Medulla oblongata (tissue), 1 donor: ENCODE measurements at regions not wholly inside any gene's neighbourhood (a gene's known extent, or its start where the extent isn't known, plus 50 kb on each side); places are given as distances from the start of the nearest gene placed in this dataset.

Source experiments
- DNase-seq: peaks from one replicate; pipeline ENCODE4 v3.0.0-alpha.2; 2015; ENCODE audit errors: extremely low spot score

DNA sequence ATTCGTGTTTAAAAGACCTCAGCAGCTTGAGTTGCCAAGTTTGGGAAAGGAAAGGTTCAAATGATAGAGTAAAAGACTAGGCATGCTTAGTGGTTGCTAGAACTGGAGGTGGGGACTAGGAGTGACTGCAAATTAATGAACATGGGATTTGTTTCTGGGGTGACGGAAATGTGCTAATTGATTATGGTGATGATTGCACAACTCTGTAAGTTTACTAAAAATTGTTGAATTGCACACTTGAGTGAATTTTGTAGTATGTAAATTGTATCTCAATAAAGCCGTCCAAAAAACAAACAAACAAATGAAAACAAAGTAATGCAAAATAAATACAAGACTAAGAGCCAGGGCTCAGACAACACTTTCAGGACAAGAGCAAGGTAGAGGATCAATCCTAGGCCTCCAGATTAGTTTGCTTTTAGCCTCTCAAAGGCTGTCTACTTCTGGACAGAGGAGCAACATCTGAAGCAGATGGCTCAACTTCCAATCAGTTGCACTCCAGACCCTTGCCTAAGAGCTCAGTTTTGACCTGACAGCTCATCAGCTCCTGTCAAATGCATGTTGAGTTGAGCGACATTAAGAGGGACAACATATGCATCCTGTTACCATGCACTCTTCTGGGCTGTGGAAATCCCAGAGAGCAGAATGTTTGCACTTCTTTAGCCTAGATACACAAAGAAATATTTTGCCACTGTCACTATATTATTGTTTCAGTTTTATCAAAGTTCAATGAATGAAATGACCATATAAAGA, 111.2 kb upstream of the ASIC2 start:
- no peak for DNase-seq

DNA sequence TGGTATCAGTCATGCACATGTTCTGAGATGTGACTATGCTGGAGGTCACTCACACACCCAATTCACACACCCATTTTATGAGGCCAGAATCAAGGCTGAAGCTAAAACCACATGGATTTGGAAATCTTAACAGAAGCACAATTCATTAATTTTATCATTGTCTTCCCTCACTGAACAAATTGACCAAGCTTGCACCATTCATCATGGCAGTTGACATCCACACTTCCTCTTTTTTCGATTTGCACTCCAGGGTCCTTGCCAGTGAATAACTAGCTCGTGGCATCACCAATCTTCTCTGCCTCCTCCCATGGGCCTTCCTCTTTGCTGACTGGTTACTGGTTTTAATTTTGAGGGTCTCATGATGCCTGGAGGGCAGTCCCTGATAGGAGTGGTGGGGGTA, 123.0 kb upstream of the ASIC2 start:
- no peak for DNase-seq

DNA sequence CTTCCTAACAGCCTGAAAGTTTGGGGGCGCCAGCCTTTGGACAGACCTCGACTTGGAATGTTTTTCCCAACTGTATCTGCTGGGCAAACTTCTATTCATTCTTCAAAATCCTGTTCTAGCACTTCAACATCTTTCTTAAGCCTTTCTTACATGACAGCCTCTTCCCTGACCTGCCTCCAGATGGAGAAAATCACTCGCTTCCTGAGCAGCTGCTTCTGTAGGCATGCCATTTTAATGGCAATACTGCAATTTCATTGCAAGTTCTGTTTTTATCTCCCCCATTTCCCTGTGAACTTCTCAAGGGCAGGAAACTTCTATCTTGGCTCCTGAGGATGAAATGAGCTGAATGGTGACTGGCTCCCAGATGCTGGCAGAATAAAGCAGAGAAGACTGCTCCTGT, 128.8 kb upstream of the ASIC2 start:
- no peak for DNase-seq

DNA sequence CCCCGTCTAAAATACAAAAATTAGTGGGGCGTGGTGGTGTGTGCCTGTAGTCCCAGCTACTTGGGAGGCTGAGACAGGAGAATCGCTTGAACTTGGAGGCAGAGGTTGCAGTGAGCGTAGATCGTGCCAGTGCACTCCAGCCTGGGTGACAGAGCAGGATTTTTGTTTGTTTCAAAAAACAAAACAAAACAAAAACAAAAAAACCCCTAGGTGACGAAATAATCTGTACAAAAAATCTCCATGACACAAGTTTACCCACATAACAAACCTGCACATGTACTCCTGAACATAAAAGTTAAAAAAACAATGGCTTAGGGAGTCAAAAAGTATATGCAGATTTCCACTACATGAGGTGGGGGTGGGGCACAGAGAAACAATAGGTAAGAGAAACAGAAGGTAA, 140.5 kb upstream of the ASIC2 start:
- DNase-seq = no peak

DNA sequence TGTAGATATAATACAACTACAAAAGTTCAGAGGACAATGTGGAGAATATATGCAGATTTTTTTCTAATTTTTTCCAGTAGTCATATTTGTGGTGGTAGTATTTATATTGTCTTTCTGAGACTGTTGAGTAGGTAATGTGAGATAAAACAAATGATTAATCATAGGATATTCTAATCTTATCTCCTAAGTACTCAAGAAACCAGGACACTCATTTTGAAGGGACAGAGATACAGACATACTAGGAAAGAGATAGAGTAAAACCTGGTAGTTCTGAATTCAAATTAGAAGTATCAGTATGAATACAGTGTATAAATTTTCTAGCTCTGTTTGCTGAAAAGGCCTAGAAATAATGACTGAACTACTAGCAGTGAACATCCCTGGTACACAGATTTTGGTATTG, 141.7 kb upstream of the ASIC2 start:
- DNase-seq = no peak

DNA sequence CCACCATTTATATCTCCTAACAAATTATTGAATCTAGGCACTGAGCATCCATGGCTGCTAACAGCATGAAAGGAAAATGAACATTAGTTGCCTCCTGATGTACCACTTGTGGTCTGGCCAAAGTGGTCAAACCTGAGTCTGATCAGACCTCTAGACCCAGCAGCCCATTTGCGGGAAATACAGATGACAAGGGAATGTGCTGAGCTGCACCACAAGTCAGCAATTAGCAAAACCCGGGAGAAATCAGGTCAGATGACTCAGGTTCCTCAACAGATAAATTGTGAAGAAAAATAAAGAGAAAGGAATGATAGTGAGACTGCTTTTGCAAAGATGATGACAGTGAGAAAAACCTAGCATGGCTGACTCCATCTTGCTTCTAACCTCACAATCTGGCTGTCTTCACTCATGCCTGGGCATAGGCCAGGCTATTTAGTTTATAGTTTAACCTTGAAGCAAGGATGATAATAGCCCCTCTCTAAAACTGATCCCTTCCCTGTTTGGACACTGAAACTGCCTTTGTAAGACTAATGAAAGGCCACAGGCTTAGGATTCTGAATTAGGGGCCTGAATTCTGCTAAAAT, 142.7 kb upstream of the ASIC2 start:
- no peak for DNase-seq

DNA sequence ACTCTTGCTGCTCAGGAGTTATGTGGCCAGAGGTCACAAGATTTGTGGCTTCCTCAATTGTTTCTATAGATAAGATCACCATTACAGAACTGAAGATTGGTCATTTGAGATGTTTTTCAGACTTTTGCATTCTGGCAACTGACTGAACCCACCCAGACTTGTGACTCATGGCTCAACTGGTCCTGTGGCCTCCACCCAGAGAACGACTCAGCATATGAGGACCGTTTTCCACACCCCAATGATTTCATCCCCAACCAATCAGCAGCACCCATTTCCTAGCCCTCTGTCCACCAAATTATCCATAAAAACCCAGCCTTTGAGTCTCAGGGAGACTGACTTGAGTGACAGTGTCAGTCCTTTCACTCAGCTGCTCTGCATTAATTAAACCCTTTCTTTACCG, 143.2 kb upstream of the ASIC2 start:
- DNase-seq = no peak

DNA sequence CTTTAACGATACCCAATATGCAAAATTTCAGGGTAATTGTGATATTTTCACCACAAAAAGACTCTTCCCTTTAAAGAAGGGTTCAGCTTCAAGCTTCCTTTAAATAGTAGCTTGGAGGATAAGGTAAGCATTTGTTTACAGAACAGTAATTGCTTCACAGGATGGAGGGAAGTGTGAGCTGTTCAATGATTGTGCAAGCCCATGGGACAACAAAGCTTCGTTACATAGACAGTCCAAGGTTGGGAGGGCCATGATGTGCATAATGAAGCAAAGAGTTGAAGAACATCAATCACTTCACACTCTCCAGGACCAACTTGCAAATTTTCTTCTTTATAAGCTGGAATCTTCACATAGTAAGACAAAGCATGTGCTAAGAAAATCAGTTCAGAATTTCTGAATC, 145.0 kb upstream of the ASIC2 start:
- no peak for DNase-seq

DNA sequence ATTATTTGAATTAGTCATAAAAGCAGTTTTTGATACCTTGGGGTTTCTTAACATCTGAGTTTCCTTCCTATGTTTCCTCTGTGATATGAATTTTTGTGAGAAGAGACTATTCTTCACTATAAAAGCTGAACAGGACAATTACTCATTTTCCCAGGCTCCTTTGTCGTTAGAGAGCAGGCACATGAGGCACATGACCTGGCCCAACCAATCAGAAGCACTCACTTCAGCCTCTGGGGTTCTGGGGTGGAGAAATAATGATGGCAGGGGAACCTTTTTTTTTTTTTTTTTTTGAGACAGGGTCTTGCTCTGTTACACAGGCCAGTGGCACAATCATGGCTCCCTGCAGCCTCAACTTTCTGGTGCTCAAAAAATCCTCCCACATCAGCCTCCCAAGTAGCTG, 145.5 kb upstream of the ASIC2 start:
- DNase-seq = no peak

DNA sequence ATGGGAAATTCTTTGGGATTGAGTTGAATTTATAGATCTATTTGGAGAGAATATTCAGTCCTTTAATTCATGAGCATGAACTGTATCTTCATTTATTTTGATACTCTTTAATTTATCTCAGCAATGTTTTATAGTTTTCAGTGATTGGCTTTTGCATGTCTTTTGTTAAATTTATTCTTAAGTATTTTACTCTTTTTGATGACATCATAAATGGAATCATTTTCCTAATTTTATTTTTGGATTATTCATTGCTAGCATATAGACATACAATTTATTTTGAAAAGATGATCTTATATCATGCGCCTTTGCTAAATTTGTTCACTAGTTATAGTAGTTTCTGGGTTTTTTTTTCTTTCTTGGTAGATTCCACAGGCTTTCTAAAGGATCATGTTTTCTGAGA, 149.2 kb upstream of the ASIC2 start:
- DNase-seq = no peak

DNA sequence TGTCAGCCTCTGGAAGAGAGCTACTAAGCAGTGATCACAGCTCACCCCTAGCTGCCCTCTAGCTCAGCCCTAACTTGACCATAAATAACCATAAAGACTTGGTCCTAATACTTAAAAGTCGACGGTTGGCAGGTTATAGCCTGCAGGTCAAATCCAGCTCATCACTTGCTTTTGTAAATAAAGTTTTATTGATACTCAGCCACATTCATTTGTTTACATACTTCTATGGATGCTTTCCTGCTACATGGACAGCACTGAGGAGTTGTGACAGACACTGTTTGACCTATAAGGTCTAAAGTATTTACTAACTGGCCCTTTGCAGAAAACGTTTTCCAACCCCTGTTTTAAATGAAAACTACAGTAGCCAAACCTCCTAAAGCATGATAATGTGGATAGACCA, 151.6 kb upstream of the ASIC2 start:
- no peak for DNase-seq

DNA sequence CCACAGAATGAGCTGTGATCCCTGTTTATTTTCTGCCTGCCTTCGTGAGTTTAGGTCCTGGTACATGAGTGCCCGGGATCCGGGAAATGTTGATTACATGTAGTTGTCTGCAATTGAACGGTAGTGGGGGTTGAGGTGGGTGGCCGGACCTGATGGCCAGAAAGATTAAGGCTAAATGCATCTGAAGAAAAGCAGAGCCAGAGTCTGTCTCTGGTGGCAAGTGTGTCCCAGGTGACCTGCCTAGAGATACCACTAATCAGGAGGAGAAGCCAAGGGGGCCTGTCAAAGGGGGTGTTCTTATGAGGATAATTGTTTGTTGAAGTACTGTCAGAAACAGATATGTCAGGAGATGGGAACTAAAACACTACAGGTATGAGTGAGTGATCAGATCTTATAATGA, 154.0 kb upstream of the ASIC2 start:
- DNase-seq = no peak

DNA sequence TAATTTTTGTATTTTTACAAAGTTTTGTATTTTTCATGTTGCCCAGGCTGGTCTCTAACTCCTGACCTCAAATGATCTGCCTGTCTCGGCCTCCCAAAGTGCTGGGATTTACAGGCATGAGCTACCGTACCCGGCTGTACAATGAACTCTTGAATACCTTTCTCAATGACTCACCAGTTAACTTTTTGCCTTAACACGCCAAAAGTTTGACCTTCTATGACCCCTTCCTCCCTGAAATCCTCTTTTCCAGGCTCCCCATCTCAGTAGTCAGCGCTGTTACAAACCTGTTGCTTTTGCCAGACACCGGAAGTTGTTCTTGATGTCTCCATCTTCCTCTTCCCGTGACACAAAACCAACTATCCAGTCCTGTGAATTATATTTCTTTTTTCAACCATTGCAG, 158.1 kb upstream of the ASIC2 start:
- DNase-seq = no peak

DNA sequence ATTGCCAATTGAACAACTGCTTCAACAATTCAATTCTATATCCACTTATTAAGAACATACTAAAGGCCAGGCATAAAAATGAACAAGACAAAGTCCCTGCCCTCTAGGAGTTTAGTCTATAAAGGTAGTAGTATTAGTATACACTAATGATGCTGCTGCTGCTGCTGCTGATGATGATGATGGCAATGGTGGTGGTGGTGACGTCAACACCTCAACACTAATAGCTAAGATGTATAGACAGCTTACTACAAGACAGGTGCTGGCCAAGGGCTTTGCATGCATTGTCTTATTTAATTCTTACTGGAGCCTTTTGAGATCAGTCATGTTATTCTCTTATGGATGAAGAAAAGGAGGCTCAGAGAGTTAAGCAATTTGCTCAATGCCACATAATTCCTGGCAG, 164.4 kb upstream of the ASIC2 start:
- no peak for DNase-seq

DNA sequence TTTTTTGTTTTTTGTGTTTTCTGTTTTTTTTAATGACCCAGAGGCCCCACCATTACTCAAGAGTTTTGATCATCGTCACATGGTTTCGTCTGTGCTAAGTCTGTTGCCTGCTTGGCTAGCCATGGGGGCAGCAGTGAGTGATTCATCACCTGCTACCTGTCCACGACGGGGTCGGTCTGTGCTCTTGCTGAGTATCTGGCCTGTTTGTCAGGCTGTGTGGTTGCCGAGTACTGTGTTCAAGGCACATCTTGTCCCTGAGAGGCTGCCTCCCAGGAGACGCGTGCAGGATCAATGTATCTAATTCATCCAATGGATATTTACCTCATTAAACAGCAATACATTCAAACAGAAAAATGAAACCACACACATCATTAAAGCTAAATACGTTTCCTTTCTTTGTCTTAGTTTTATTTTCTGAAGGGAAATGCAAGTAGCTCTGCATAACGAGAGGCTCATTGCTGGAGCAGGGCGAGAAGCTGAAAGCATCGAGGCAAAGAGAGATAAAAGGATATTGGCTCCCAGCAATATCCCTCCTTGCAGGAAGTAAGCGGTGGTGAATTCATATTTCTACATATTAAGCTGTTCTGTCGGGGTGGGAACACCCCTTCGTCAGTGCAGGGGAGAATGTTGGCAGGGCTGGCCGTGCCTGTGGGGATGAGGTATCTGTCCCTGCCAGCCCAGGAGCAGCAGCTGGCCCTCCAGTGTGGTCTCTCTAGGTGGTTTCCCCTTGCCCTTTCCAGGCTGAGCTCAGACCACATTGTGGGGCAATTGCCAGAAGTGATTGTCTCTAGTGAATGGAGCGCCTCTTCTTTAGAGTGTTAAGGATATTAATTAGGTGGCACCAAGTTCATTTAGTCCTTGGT, 166.2 kb upstream of the ASIC2 start:
- no peak for DNase-seq

DNA sequence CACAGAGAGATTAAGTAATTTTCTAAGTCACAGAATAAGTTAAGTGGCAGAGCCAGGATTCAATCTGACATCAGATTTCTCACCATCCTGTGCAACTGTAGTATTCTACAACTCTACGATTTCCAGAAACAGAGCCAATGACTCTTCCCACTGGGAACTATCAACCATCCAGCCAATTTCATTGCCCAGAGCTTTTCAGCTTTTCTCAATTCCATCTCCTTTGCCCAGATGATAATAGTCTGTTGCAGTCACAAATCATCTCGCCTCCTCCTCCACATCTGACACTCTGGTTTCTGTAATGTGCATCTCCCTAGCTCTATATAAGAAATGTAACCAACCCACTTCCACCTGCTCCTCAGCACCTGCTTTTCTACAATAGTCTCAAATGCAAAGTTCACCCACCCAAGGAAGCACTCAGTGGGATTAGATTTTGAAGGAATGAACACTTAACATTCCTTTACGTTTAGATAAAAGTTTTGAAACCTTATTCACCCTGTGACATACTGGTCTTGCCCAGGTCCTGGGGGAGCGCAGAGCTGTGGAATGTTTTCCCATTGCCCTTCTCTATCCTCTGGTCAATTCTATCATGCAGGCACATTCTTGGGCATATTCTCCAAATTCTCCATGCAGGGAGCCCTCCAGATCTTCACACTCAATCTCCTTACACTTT, 167.8 kb upstream of the ASIC2 start:
- no peak for DNase-seq

DNA sequence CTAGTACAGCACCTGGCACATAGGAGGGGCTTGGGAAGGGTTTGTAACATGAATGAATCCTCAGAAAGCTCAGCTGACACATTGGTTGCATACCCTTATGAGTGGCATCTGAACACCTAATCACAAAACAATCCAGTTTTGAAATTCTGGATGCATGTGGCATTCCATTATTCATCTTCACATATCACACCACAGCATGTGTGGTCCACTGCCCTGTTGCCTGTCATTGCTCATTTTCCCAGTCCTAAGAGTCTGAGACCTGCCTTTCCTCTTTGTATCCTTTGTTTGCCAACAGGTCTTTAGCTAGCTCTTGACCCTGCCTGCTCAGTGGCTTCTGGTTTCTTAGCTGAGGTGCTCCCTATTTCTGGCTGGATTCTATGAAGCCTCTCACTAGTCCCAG, 170.8 kb upstream of the ASIC2 start:
- DNase-seq = no peak

DNA sequence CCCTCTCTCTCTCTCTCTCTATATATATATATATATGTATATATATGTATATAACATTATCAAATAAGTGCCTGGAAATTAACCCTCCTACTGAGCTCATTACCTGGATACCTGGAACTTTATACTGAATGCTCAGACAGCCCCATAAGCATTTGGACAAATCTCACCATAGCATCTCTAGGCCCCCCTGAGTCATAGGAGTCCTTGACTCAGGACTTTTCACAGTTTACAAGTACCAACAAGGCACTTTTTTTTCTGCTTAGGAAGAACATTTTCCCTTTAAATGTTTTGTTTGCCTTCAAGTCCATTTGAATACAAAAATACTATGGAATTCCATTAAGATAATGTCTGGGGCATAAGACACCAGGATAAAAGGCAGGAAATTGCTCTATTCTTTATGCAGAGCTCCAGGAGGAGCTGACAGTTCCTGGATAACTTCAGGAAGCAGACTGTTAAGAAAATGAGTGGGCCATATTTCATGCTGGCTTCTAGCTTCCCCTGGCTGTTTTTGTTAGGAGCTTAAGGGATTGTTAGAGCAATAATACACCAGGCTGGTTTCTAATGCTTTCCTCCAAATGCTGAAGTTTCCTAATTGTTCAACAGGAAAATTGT, 171.7 kb upstream of the ASIC2 start:
- no peak for DNase-seq

DNA sequence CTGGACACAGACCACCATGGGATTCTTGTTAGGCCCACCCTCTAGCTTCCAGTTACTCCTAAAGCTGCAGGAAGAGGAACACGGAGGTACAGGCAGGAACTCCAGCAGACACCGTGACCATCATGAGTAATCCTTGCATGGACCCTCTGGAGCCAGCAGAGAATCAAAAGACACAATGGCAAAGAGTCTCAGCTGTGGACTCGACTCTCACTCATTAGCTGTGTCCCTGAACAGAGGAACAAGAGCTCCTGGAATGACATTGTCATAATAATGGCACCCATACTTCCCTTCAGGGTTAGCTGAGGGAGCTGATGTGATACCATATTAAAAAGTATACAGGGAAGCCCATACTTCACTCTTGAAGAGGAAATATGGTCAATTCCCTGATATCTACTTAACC, 176.3 kb upstream of the ASIC2 start:
- no peak for DNase-seq

DNA sequence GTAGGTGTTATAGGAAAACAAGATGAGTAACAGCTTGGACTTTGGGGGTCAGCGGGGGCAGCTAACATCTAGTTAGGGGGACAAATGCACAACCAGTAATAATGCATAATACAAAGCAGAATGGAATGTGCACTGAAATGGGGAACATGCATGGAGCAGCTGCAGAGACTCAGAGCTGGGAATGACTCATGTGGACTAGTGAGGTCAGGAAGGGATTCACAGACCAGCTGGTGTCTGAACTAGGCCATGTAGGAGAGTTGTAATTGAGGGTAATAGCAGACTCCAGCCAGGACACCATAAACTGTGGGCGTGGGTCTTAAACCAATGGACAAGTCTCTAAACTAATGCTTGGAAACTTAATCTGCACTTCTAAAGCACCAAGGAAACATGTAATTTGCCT, 176.8 kb upstream of the ASIC2 start:
- DNase-seq = no peak

DNA sequence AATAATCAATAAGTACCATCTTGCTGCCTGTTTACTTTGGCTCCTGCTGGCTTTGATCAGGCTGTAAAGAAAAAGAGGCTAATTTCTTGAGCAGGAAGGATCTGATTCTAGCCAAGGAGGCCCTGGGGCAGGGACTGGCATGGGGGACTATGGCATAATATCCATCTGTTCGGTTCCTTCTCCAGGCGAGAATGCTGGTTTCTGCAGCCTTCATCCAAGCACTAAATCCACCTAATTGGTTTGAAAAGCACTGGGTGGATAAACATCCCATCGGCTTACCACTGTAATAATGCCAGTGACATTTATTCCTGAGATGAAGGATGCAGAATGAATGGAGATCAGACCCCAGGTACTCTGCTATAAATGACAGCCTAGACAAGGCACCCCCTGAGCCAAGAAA, 180.0 kb upstream of the ASIC2 start:
- no peak for DNase-seq

DNA sequence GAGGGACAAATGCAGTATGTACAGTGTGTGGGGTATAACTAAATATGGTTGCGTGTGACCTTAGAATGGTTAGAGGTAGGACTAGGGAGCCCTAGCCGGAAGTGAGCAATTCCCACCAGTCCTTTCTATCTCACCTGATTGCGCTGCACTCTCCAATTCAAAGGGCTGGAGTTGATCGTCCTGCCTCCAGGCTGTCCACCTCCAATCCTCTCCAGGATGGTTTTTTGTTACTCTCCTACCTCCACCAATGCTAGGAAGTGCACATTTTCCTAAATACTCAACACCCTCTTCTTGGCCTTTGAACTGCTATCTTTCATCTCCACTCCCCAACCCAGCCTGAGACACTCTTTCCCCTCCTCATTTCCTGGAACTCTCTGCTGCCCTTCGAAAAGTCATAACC, 181.7 kb upstream of the ASIC2 start:
- DNase-seq = no peak
